IMR-90 (cell line): ENCODE measurements at regions not wholly inside any gene's neighbourhood (a gene's known extent, or its start where the extent isn't known, plus 50 kb on each side); places are given as distances from the start of the nearest gene placed in this dataset.

Experiments
- ATAC-seq: fragments of 200-7000 bp; cut with Tn5 transposase; 2 replicates; pipeline ENCODE4 v1.9.1; 2020; ENCODE audit warnings: low read depth, mild to moderate bottlenecking, moderate library complexity
- BruUV-seq: library from RNA; stranded (reverse); fragments of 400-500 nt; replicated peaks from 2 replicates; lab custom pipeline; 2021; lab: Mats Ljungman, UMichigan
- CTCF ChIA-PET: fragments of 300-600 bp; formaldehyde crosslinking; extraction: SDS; loops from one replicate; lab custom pipeline; 2021; ENCODE audit warnings: antibody characterized with exemption; lab: Yijun Ruan, JAX
- POLR2A ChIA-PET: fragments of 300-600 bp; sonication (Branson Sonifier 250); formaldehyde crosslinking; loops from one replicate; lab custom pipeline; 2022; ENCODE audit warnings: antibody characterized with exemption; ENCODE audit not compliant: unreplicated experiment; lab: Charles Lee
- DNase-seq: peaks from one replicate; pipeline ENCODE4 v3.0.0; 2013
- H2AFZ ChIP-seq: replicated peaks from 2 replicates; pipeline ENCODE3; 2013; ENCODE audit warnings: low read length, mild to moderate bottlenecking; ENCODE audit not compliant: poor library complexity
- H2AK5ac ChIP-seq: 2 replicates; pipeline ENCODE4 v1.6.1; 2013; ENCODE audit warnings: low read depth, low read length, inconsistent platforms
- H2AK9ac ChIP-seq: replicated peaks from 2 replicates; pipeline ENCODE3; 2013; ENCODE audit warnings: mild to moderate bottlenecking, low read depth, low read length, moderate library complexity; ENCODE audit not compliant: poor library complexity
- H2BK120ac ChIP-seq: 2 replicates; pipeline ENCODE4 v1.6.1; 2013; ENCODE audit warnings: low read depth, low read length, inconsistent platforms
- H2BK15ac ChIP-seq: 3 replicates; pipeline ENCODE4 v1.6.1; 2013; ENCODE audit warnings: low read depth, low read length, inconsistent platforms
- H2BK20ac ChIP-seq: 2 replicates; pipeline ENCODE4 v1.6.1; 2013; ENCODE audit warnings: low read depth, mild to moderate bottlenecking, inconsistent platforms, low read length, moderate library complexity
- H2BK5ac ChIP-seq: 2 replicates; pipeline ENCODE4 v1.6.1; 2013; ENCODE audit warnings: mild to moderate bottlenecking, low read depth, low read length, inconsistent platforms; ENCODE audit not compliant: poor library complexity, severe bottlenecking
- H3K14ac ChIP-seq: replicated peaks from 2 replicates; pipeline ENCODE4 v1.6.1; 2013; ENCODE audit warnings: low read depth, low read length, inconsistent platforms
- H3K18ac ChIP-seq: 2 replicates; pipeline ENCODE4 v1.6.1; 2013; ENCODE audit warnings: low read depth, low read length, control low read depth
- H3K23ac ChIP-seq: 2 replicates; pipeline ENCODE4 v1.6.1; 2013; ENCODE audit warnings: low read depth, low read length, inconsistent platforms
- H3K27ac ChIP-seq: 2 replicates; pipeline ENCODE4 v1.5.1; 2013; ENCODE audit warnings: mild to moderate bottlenecking, control low read depth, low read length; ENCODE audit not compliant: insufficient read depth
- H3K27me3 ChIP-seq: 2 replicates; pipeline ENCODE4 v1.6.1; 2013; ENCODE audit warnings: low read length; ENCODE audit not compliant: control insufficient read depth, insufficient read depth
- H3K36me3 ChIP-seq: 2 replicates; pipeline ENCODE4 v1.6.1; 2013; ENCODE audit warnings: low read length, mixed read lengths; ENCODE audit not compliant: control insufficient read depth, insufficient read depth
- H3K4ac ChIP-seq: 2 replicates; pipeline ENCODE4 v1.6.1; 2013; ENCODE audit warnings: low read depth, low read length, inconsistent platforms
- H3K4me1 ChIP-seq: 2 replicates; pipeline ENCODE4 v1.6.1; 2013; ENCODE audit warnings: low read length, mixed read lengths; ENCODE audit not compliant: control insufficient read depth, insufficient read depth
- H3K4me2 ChIP-seq: 2 replicates; pipeline ENCODE4 v1.6.1; 2013; ENCODE audit warnings: low read depth, mild to moderate bottlenecking, control low read depth, low read length, moderate library complexity
- H3K4me3 ChIP-seq: 2 replicates; pipeline ENCODE4 v1.5.1; 2013; ENCODE audit warnings: low read depth, mild to moderate bottlenecking, control low read depth, low read length, moderate library complexity; ENCODE audit not compliant: insufficient read depth
- H3K56ac ChIP-seq: 2 replicates; pipeline ENCODE4 v1.6.1; 2013; ENCODE audit warnings: low read length, inconsistent platforms; ENCODE audit not compliant: insufficient read depth; ENCODE audit errors: extremely low read depth
- H3K79me1 ChIP-seq, 2 experiments: 2 replicates each; pipeline ENCODE4 v1.6.1; 2013; ENCODE audit warnings: low read length in 2 of 2, inconsistent platforms in 1 of 2, low read depth in 1 of 2
- H3K9ac ChIP-seq: 2 replicates; pipeline ENCODE4 v1.6.1; 2013; ENCODE audit warnings: low read depth, low read length, control low read depth
- H3K9me1 ChIP-seq: 2 replicates; pipeline ENCODE4 v1.6.1; 2013; ENCODE audit warnings: low read length, inconsistent platforms; ENCODE audit not compliant: insufficient read depth
- H3K9me3 ChIP-seq: 2 replicates; pipeline ENCODE4 v1.6.1; 2013; ENCODE audit warnings: low read length; ENCODE audit not compliant: control insufficient read depth, insufficient read depth
- H4K20me1 ChIP-seq: 2 replicates; pipeline ENCODE4 v1.6.1; 2013; ENCODE audit warnings: low read length, inconsistent platforms; ENCODE audit not compliant: insufficient read depth
- H4K5ac ChIP-seq: 2 replicates; pipeline ENCODE4 v1.6.1; 2013; ENCODE audit warnings: mild to moderate bottlenecking, low read depth, low read length, control low read depth
- H4K8ac ChIP-seq, 2 experiments: 2 replicates each; pipeline ENCODE4 v1.6.1; 2013; ENCODE audit warnings: low read depth in 2 of 2, low read length in 2 of 2, control low read depth in 1 of 2, inconsistent platforms in 1 of 2
- H4K91ac ChIP-seq: 2 replicates; pipeline ENCODE4 v1.6.1; 2013; ENCODE audit warnings: low read depth, low read length, inconsistent platforms; ENCODE audit not compliant: insufficient read depth
- MAFK ChIP-seq: IDR thresholded peaks from 2 replicates; pipeline ENCODE4 v1.6.1; 2012; ENCODE audit warnings: low read depth, low read length, improper control_type of control experiment
- MAZ ChIP-seq: IDR thresholded peaks from 2 replicates; pipeline ENCODE4 v1.6.1; 2012; ENCODE audit warnings: low read depth, mild to moderate bottlenecking, low read length, improper control_type of control experiment, moderate library complexity, borderline replicate concordance
- USF2 ChIP-seq: fragments of 150-350 bp; IDR thresholded peaks from 2 replicates; pipeline ENCODE4 v1.6.1; 2017; ENCODE audit warnings: mild to moderate bottlenecking, antibody characterized with exemption, low read length, low read depth
- WGBS, 2 experiments: methylation state at CpG; one replicate each; pipeline versions ENCODE4 v1.1.5 to v1.1.7; 2013; ENCODE audit warnings: missing lambda C conversion rate in 2 of 2; ENCODE audit not compliant: insufficient read length in 1 of 2; ENCODE audit errors: extremely low coverage in 2 of 2; 5-methylcytosine and 5-hydroxymethylcytosine counted together
- dilution Hi-C: fragments of 300-500 bp; cut with HindIII; formaldehyde crosslinking; loops from one replicate; pipeline ENCODE4 v1.14.3; 2018; ENCODE audit warnings: low sequenced_read_pairs; ENCODE audit not compliant: unreplicated experiment
- in situ Hi-C: fragments of 300-500 bp; cut with MboI; formaldehyde crosslinking; loops from 3 replicates; pipeline ENCODE4 v1.14.3; 2019; ENCODE audit warnings: low sequenced_read_pairs, inconsistent platforms, mixed read lengths
- intact Hi-C: fragments of 100-400 bp; cut with micrococcal nuclease; formaldehyde crosslinking; loops from 2 replicates; pipeline ENCODE4 v1.10.0; 2022

- Histone ChIP-seq H3K18ac (no peak overlapping the region), H2AK9ac (no peak overlapping the region), H3K14ac (no peak overlapping the region), H3K79me1 (no peaks in the 10 kb centered on the region), H3K4me2 (no peak overlapping the region), H2BK20ac (no peak overlapping the region), H3K56ac (no peak overlapping the region), H3K4me3 (no peak overlapping the region), H4K91ac (no peak overlapping the region), H2BK5ac (no peak overlapping the region), H3K23ac (no peak overlapping the region), H3K4me1 (peaks cover 4% of the 10 kb centered on the region; the same call in 1 of the 2 replicates), H3K36me3 (no peaks in the 10 kb centered on the region), H4K5ac (no peak overlapping the region), H3K27ac (no peak overlapping the region), H3K27me3 (no peaks in the 10 kb centered on the region), H4K20me1 (no peaks in the 10 kb centered on the region), H3K9me3 (no peaks in the 10 kb centered on the region), H4K8ac (no peak overlapping the region), H2AFZ (no peak overlapping the region), H2BK15ac (no peak overlapping the region), H3K9me1 (0 out of 2 replicates have a peak, but pooled peaks cover 3% of the 10 kb centered on the region), H3K9ac (no peak overlapping the region), H2BK120ac (no peak overlapping the region), H2AK5ac (no peak overlapping the region), H3K4ac (no peak overlapping the region)
- peak; percentile 43; the same call in 1 of the 2 replicates for TF ChIP-seq MAFK
- no peak for TF ChIP-seq USF2
- no peak for TF ChIP-seq MAZ
- WGBS, 2 experiments: no CpG with 5 or more reads among the region's 7 CpGs
- no peak for ATAC-seq
- in situ Hi-C loops (no loop called here), intact Hi-C loops (no loop called here), dilution Hi-C loops (no loop called here)
- POLR2A ChIA-PET: no interaction called here
- BruUV-seq: no TSS peak
- CTCF ChIA-PET: no interaction called here
- no peak for DNase-seq
Observed at GRCh38 chr16:86096850-86097249, 197.9 kb downstream of the IRF8 start.
